Ectodermal cell (in vitro differentiated cells): ENCODE measurements at regions not wholly inside any gene's neighbourhood (a gene's known extent, or its start where the extent isn't known, plus 50 kb on each side); places are given as distances from the start of the nearest gene placed in this dataset.
A peak's percentile ranks its signal among the peaks of the same experiment; 100 is the strongest.

ENCODE experiments used
- H3K27ac ChIP-seq: 2 replicates; pipeline ENCODE4 v1.7.0; 2013; ENCODE audit warnings: mild to moderate bottlenecking, low read depth, low read length; ENCODE audit not compliant: insufficient read depth, poor library complexity, severe bottlenecking
- H3K27me3 ChIP-seq: 2 replicates; pipeline ENCODE4 v1.7.0; 2013; ENCODE audit warnings: mild to moderate bottlenecking, low read length; ENCODE audit not compliant: insufficient read depth, control insufficient read depth, poor library complexity, severe bottlenecking
- H3K36me3 ChIP-seq: one replicate; pipeline ENCODE4 v1.7.0; 2013; ENCODE audit warnings: low read length; ENCODE audit not compliant: control insufficient read depth, insufficient read depth
- H3K4me1 ChIP-seq: one replicate; pipeline ENCODE4 v1.7.0; 2013; ENCODE audit warnings: low read length; ENCODE audit not compliant: control insufficient read depth, insufficient read depth
- H3K4me3 ChIP-seq: 2 replicates; pipeline ENCODE4 v1.7.0; 2013; ENCODE audit warnings: low read depth, low read length, control low read depth; ENCODE audit not compliant: insufficient read depth
- H3K9me3 ChIP-seq: 2 replicates; pipeline ENCODE4 v1.7.0; 2013; ENCODE audit warnings: mild to moderate bottlenecking, low read length, moderate library complexity; ENCODE audit not compliant: control insufficient read depth
- whole genome bisulfite sequencing, 2 experiments: methylation state at CpG; one replicate each; pipeline ENCODE4 v1.1.7; 2013; ENCODE audit warnings: missing lambda C conversion rate in 2 of 2; 5-methylcytosine and 5-hydroxymethylcytosine counted together

GRCh38 chr14:99077844-99078236 lies 194.2 kb downstream of the BCL11B start:
- H3K9me3 ChIP-seq = no peaks in the 10 kb centered on the region
- H3K4me3 ChIP-seq = no peak overlapping the region
- H3K27ac ChIP-seq = no peak overlapping the region
- WGBS, 2 experiments = 90 to 96% methylated on average over 6 of the region's 6 CpGs
- no peaks in the 10 kb centered on the region for H3K4me1 ChIP-seq
- H3K27me3 ChIP-seq = no peaks in the 10 kb centered on the region
- H3K36me3 ChIP-seq = no peaks in the 10 kb centered on the region

DNA sequence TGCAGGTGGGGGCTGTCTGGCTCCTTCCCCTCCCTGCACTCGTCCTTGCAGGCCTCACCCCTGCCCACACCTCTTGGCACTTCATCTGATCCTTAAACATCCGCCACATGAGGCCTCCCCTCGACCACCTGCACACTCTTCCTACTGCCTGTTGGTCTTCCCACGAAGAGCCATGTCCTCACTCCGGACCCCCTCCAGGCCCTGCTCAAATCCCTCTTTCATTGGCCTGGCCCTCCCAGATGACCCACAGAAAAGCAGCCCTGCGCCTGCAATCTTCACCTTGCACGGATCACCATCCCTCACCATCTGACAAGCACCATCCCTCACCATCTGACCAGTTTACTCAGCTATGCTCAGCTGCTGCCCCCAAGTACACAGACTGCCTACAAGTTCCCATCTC lies 193.6 kb downstream of the BCL11B start:
- no peak overlapping the region for H3K4me3 ChIP-seq
- WGBS, 2 experiments = 90 to 91% methylated on average over 7 of the region's 7 CpGs
- H3K27ac ChIP-seq = no peak overlapping the region
- H3K9me3 ChIP-seq = no peaks in the 10 kb centered on the region
- H3K27me3 ChIP-seq = no peaks in the 10 kb centered on the region
- H3K36me3 ChIP-seq = no peaks in the 10 kb centered on the region
- no peaks in the 10 kb centered on the region for H3K4me1 ChIP-seq

DNA sequence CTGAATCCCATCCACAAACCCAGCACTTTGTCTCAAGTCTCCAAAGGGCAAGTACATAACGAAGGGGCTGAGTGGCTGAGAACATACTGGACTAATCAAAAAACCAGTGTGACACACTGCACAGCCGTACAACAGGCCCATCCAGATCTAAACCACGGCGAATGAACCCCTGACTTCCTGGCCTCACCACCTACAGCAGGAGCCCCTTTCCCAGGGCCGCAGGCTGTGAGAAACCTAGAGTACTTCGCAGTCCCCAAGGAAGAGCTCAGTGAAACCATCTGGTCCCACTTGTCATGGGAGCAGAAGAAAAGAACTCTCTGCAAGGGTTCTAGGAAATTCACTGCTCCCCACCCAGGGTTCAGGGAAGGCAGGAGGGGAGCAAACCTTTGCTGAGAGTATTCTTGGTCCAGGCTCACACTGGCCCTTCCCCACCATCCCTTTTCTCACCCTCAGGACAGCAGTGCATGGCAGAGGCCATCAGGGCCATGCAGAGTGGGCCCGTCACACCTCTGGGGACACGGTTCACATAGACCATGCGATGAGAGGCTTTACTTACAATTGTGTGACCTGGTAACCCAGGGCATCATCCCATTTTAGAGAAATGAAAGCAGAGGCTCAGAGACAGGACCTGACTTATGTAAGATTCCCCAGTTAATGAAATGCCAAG lies 192.8 kb downstream of the BCL11B start:
- H3K4me3 ChIP-seq = no peak overlapping the region
- H3K27me3 ChIP-seq = no peaks in the 10 kb centered on the region
- H3K36me3 ChIP-seq = no peaks in the 10 kb centered on the region
- H3K9me3 ChIP-seq = no peaks in the 10 kb centered on the region
- no peaks in the 10 kb centered on the region for H3K4me1 ChIP-seq
- WGBS, 2 experiments = 88 to 89% methylated on average over 9 of the region's 9 CpGs
- H3K27ac ChIP-seq = no peak overlapping the region

DNA sequence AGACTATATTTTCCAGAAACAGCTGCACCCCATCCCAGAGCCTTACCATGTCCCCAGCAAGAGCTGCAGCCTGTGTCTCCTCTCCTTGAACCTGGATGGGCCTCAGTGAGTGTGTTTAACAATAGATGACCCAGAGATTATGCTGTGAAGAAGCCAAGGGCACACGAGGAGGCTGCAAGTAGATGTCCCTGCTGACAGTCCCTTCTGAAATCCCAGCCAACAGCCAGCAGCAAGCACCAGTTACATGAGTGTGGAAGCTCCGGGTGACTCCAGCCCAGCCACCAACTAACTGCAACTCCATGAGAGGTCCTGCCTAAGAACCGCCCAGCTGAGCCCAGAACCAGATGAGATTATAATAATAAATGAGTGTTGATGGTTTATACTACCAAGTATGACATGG lies 191.7 kb downstream of the BCL11B start:
- Histone ChIP-seq H3K9me3 (no peaks in the 10 kb centered on the region), H3K27ac (no peak overlapping the region), H3K4me3 (no peak overlapping the region), H3K36me3 (no peaks in the 10 kb centered on the region), H3K4me1 (no peaks in the 10 kb centered on the region), H3K27me3 (no peaks in the 10 kb centered on the region)
- WGBS, 2 experiments = 85 to 92% methylated on average over 3 of the region's 3 CpGs

GRCh38 chr14:99081156-99081765 lies 190.7 kb downstream of the BCL11B start:
- Histone ChIP-seq H3K36me3 (no peaks in the 10 kb centered on the region), H3K27me3 (no peaks in the 10 kb centered on the region)
- WGBS, 2 experiments = 94 to 97% methylated on average over 9 of the region's 9 CpGs

GRCh38 chr14:99081880-99082279 lies 190.1 kb downstream of the BCL11B start:
- H3K4me3 ChIP-seq = no peak overlapping the region
- 93 to 97% methylated on average over 2 of the region's 2 CpGs for WGBS, 2 experiments
- no peaks in the 10 kb centered on the region for H3K4me1 ChIP-seq
- H3K27ac ChIP-seq = no peak overlapping the region
- no peaks in the 10 kb centered on the region for H3K36me3 ChIP-seq
- no peaks in the 10 kb centered on the region for H3K9me3 ChIP-seq
- H3K27me3 ChIP-seq = no peaks in the 10 kb centered on the region

More at GRCh38 chr14:99081156-99081765, 190.7 kb downstream of the BCL11B start:
- no peak overlapping the region for H3K4me3 ChIP-seq
- H3K9me3 ChIP-seq = no peaks in the 10 kb centered on the region
- H3K4me1 ChIP-seq = no peaks in the 10 kb centered on the region
- H3K27ac ChIP-seq = no peak overlapping the region

- peaks cover 12% of the 10 kb centered on the region for H3K4me1 ChIP-seq
- no peaks in the 10 kb centered on the region for H3K27me3 ChIP-seq
- H3K36me3 ChIP-seq = no peaks in the 10 kb centered on the region
- H3K4me3 ChIP-seq = no peak overlapping the region
- peak overlapping the region; percentile 66 for H3K27ac ChIP-seq
- WGBS, 2 experiments = 54 to 56% methylated on average over 17 of the region's 17 CpGs
- no peaks in the 10 kb centered on the region for H3K9me3 ChIP-seq
These were observed 178.2 kb downstream of the BCL11B start for GRCh38 chr14:99093532-99094517.

- no peaks in the 10 kb centered on the region for H3K27me3 ChIP-seq
- 94 to 97% methylated on average over 12 of the region's 12 CpGs for WGBS, 2 experiments
- H3K27ac ChIP-seq = no peak overlapping the region
- H3K4me1 ChIP-seq = peaks cover 12% of the 10 kb centered on the region
- no peak overlapping the region for H3K4me3 ChIP-seq
- H3K36me3 ChIP-seq = no peaks in the 10 kb centered on the region
- no peaks in the 10 kb centered on the region for H3K9me3 ChIP-seq
These were observed 177.1 kb downstream of the BCL11B start for GRCh38 chr14:99094901-99095300.

- Histone ChIP-seq H3K27me3 (no peaks in the 10 kb centered on the region), H3K27ac (no peak overlapping the region), H3K36me3 (no peaks in the 10 kb centered on the region), H3K4me1 (peaks cover 12% of the 10 kb centered on the region), H3K9me3 (no peaks in the 10 kb centered on the region), H3K4me3 (no peak overlapping the region)
- 96 to 100% methylated on average over 2 of the region's 2 CpGs for WGBS, 2 experiments
These were observed 176.6 kb downstream of the BCL11B start for GRCh38 chr14:99095369-99095768.

DNA sequence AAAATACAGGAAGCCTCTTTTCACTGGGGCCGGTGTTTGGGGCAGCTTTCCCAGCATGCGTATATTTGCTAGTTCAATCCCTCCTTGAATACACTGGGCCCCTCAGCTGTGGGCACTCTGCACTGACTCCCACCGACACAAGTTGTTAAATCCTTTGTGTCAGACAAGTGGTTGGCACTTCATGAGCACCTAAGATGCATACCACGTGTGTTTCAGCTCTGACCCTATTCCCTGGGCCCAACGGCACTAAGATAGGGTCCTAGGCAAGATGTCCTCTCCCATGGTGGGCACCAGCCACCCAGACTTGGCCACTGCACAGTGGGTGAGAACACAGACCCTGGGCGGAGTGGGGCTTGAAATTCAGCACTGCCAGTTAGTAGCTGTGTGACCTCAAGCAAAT lies 173.8 kb downstream of the BCL11B start:
- H3K9me3 ChIP-seq = no peaks in the 10 kb centered on the region
- 90 to 92% methylated on average over 6 of the region's 6 CpGs for WGBS, 2 experiments
- no peaks in the 10 kb centered on the region for H3K27me3 ChIP-seq
- H3K36me3 ChIP-seq = no peaks in the 10 kb centered on the region
- no peak overlapping the region for H3K4me3 ChIP-seq
- H3K4me1 ChIP-seq = peaks cover 18% of the 10 kb centered on the region
- no peak overlapping the region for H3K27ac ChIP-seq
